Sigmoid colon (tissue), 4 donors: ENCODE measurements at regions not wholly inside any gene's neighbourhood (a gene's known extent, or its start where the extent isn't known, plus 50 kb on each side); places are given as distances from the start of the nearest gene placed in this dataset.

Source experiments
- CTCF ChIP-seq, 4 experiments: fragments of 450-650 bp in 3 of 4; fragments of 200-600 bp in 1 of 4; IDR thresholded peaks; one replicate each; pipeline ENCODE4 v1.5.1; 2016 to 2019; ENCODE audit warnings: antibody characterized with exemption in 4 of 4, mild to moderate bottlenecking in 3 of 4, moderate library complexity in 2 of 4
- EP300 ChIP-seq, 4 donors: sonication (generic); formaldehyde crosslinking; IDR thresholded peaks; one replicate each; pipeline ENCODE4 v1.6.1; 2017; ENCODE audit warnings: antibody characterized with exemption in 4 of 4
- POLR2A ChIP-seq, 2 donors: fragments of 450-650 bp; IDR thresholded peaks; one replicate each; pipeline ENCODE4 v1.6.1; 2016; ENCODE audit warnings: antibody characterized with exemption in 2 of 2, mild to moderate bottlenecking in 2 of 2, moderate library complexity in 2 of 2
- POLR2AphosphoS5 ChIP-seq, 4 donors: sonication (generic); formaldehyde crosslinking; IDR thresholded peaks; one replicate each; pipeline ENCODE4 v1.6.1; 2017; ENCODE audit warnings: antibody characterized with exemption in 4 of 4

- TF ChIP-seq POLR2A (IDR thresholded peaks at IDR 0.05): no peak
- TF ChIP-seq EP300 (IDR thresholded peaks at IDR 0.05): no peak
- TF ChIP-seq POLR2AphosphoS5 (IDR thresholded peaks at IDR 0.05): no peak
- no peak for TF ChIP-seq CTCF (IDR thresholded peaks at IDR 0.05)
Observed at GRCh38 chr10:33039181-33039580, 81.2 kb upstream of the ITGB1 start.
